ENCODE measurements at regions not wholly inside any gene's neighbourhood (a gene's known extent, or its start where the extent isn't known, plus 50 kb on each side); places are given as distances from the start of the nearest gene placed in this dataset.

DNA sequence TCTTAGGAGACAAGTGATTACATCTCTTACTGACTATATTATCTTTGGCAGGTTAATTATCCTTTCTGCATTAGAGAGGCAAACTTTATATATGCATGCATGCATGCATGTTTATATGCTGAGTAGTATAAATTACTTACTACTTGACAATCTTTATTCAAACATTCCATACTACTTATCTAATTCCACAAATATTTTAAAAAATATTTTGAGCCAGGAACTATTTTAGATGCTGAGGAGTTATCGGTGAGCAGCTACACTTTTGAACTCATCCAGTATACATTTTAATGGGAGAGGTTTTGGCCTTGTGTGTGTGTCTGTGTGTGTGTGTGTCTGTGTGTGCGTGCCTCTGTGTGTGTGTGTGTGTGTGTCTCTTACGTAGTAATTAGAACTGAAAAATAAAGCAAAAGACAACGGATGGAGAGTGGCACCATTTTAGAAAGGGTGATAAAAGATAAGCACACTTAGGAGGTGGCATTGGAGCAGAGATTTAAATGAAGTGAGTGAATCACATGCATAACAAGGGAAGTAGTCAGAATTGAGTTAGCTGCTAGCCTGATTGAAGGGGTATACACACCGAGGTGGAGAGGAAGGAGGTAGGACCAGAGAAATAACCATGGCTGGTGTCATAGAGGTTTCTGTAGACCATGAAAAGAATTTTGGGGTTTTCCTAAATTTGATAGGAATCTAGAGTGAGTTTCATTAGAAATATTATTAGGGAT lies 1488.4 kb downstream of the MRPL39 start:
- no peak for DNase-seq (ENCODE audit: low spot score)

DNA sequence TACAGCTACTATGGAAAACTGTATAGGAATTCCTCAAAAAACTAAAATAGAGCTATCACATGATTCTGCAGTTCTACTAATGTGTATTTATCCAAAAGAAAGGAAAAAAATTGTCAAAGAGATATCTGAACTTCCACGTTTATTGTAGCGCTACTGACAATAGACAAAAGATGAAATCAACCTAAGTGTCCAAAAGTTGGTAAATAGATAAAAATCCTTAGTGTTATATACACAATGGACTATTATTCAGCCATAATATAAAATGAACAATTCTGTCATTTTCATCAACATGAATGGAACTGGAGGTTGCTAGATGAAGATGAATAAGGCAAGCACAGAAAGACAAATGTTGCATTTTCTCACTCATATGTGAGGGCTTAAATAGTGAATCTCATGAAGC lies 1492.1 kb downstream of the MRPL39 start:
- no peak for DNase-seq (ENCODE audit: low spot score)

DNA sequence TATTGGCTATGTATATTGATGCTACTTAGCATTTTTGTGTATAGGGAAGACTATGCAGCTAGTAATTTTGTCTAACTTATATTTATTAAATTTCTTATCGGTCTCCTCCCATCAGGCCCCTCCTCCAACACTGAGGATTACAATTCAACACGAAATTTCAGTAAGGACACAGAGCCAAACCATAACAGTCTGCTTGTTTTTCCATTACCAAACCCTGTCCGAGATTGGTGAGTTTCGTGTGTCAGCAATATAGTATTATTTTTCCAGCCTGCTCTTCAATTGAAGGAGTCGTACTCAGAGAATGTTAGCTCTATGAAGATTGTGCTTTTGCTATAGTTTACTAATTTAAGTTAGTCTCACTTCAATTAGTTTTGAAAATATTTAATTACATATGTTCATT lies 1495.3 kb downstream of the MRPL39 start:
- DNase-seq (ENCODE audit: low spot score) = no peak

DNA sequence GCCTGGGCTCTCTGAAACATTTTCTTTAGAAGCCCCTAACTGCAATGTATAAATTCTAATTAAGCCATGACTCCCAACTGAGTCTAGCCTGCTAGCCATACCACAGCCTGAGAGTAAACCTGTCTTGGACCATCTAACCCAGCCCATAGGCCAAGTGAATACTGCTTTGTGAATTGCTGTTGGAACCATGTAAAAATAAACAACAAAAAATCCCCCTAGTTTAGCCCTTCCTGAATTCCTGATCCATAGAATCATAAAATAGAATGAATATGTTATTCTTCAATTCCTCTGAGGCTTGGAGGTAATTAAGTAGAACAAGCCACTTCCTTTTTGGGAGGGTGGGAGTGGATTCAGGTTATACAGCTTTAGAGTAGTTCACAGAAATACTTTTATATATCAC lies 1496.4 kb downstream of the MRPL39 start:
- no peak for DNase-seq (ENCODE audit: low spot score)

DNA sequence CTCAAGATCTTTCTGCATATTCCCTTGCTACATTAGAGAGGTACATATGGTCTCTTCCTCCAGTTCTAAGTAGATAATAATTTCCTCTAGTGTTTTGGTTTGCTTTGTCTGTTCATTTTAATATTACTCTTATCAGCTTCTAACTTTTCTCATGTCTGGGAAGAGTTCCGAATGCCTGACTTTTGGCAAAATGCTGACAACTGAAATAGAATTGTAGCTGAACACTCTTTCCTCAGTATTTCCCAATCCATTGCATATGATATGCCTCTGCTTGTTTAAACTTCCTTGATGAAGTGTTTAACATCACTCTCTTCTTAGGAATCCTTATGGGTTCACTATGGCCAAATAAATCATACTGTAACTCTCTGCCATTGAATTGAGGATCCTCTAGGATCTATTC lies 1510.1 kb downstream of the MRPL39 start:
- no peak for DNase-seq (ENCODE audit: low spot score)

DNA sequence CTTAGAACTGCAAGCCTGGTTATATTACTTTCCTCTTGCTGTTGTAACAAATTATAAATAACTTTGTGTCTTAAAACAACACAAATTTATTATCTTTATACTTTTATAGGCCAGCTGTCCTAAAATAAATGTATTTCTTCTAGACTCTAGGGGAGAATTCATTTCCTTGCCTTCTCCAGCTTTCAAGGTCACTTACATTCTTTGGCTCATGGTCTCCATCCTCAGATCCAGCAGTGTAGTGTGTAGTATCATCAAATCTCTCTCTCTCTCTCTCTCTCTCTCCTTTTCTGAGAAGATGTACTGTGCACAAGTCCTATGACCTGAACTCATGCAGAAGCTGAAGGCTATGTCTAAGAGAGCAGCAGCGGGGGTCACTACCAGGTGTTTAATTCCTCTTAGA lies 1510.6 kb downstream of the MRPL39 start:
- DNase-seq (ENCODE audit: low spot score) = no peak

DNA sequence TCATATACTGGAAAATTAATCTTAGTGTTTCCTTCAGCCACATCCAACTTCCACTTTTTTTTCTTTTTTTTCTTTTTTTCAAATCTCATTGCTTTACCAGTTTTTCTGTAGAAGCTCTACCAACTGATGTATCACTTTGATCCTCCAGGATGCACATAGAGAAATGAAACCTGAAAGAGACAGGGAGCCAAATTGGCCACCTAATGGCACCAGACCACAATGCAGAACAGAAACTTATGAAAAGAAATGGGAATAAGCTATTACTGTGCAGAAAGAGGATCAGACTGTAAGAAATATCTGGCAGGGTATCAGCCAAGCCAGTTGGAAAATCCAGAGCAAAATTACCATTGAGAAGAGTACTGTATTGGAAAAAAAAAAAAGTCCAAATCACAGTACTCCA lies 1514.2 kb downstream of the MRPL39 start:
- no peak for DNase-seq (ENCODE audit: low spot score)

DNA sequence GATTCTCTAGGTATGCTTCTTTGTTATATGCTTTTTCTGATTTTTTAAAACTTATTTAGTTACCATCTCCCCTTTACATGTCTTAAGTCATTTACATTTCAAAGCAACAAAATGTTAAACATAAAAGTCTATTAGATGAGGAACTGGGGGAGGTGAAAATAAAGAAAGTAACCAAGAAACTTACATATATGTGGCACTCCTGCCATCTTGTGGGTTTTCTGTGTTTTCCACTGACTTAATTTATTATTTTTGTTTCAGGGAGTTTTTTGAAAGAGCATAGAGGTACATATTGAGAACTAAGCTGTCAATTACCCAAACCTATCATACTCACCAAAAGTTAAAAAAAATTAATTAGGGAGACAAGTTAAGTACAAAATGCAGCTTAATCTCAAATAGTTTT lies 1531.1 kb downstream of the MRPL39 start:
- no peak for DNase-seq (ENCODE audit: low spot score)

DNA sequence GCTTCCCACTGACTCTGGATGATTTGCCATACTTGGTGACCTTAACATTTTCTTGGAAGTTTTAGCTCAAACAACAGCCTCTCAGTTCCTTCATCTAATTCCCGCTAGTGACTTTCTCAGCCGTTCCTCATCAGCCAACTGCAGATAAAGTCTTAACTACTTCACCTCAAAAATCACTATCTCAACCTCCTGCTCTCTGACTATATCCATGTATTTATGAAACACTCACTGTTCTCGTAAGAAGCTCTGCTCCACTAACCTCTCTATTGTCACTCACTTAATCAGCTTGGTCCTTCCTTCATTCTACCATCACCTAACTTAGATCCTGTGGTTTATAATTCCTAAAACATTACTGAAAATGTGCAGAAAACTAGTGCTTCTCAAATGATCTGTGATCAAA lies 1551.6 kb downstream of the MRPL39 start:
- no peak for DNase-seq (ENCODE audit: low spot score)

DNA sequence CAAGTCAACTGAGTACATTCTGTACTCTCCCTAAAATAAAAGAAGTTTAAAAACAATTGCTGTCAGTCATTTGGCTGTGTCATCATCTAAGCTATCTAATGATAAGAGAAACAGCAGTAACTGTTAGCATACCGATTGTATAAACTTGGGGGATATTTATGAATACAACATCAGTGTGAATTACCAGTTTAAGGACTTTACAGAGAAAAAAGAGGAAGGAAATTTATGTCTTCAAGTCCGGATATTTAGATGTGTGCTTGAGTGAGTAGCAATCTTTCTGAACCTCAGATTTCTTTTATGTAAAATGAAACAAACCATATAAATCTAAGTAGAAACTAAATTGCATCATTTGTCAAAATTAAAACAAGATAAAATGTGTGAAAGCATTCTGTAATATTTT lies 1557.0 kb downstream of the MRPL39 start:
- DNase-seq (ENCODE audit: low spot score) = no peak

DNA sequence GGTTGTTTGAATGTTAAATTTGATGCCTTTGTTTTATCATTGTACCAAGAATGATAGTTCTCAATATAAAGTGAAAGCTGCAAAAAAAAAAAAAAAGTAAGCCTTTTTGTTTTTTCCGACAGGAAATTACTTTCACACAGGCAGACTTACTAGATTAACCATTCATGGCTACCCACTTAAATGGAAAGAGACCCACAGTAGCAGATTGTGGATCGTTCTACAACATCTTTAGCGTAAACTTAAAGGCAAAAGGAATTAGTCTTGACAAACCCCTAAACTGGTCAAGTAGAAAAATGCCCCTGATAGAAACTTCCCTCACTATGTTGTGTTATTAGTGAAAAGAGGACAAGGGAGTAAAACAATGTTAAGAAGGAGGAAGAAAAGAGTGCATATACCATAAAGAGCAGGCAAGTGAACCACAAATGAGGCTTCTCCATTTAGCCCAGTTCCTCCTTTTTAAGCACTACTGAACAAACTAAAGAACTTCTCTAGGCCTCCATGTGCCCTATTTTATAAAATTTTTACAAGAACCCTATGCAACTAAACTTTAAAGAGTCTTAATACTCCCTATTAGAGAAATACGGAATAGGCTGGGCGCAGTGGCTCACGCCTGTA lies 1560.3 kb downstream of the MRPL39 start:
- no peak for DNase-seq (ENCODE audit: low spot score)

DNA sequence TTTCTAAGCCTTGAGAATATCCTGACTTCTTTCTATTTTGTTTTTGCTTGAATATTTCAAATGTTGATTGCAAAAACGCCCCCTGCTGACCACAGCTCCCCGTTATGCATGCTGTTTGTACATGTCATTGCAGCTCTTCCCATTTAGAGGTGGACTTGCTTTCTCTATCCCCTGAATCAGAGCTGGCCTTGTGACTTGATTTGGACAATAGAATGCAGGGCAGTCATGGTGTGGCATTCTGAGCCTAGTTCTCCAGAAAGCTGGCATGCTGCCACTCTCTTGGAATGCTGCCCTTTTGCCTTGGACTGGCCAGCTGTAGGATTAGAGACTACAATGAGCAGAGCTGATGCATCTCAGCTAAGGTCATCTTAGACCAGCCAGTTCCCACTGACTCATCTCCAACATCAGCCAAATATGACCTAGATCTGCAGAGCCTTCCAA lies 1561.5 kb downstream of the MRPL39 start:
- peak; percentile 6 for DNase-seq (ENCODE audit: low spot score)

DNA sequence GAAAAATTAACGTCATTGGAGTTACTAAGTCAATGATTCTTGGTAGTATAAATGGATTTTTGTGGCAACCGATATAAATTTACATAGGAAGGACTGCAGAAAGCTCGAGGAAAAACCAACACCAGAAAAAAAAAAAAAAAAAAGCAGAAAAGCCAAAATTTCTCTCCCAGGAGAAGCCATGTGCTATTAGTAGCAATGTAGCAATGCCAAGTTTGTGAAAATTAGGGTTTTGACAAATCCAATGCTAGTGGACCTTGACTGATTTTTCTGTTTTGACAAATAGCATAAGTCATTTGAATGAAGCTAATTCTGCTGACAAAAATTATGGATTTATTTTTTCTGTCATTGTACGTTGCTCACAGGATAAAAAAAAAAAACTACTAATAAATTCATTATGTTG lies 1561.9 kb downstream of the MRPL39 start:
- DNase-seq (ENCODE audit: low spot score) = no peak

DNA sequence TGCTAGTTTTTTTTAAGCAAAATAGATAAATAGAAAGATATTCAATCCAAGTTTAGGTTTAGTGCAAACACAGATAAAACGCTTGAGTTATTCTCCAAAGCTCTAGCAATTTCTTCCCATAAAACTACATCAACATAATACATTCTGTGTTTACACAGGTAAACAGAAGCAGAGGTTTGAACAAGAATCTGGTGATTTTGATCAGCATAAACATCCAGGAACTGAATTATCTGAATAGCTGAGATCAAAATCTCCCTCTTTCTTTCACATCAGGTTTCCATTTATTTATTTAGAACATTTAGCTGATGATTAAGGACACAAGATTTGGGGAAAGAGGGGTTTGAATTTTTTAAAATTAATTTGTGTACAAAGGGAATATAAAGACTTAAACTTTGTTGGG lies 1564.6 kb downstream of the MRPL39 start:
- DNase-seq (ENCODE audit: low spot score) = no peak

DNA sequence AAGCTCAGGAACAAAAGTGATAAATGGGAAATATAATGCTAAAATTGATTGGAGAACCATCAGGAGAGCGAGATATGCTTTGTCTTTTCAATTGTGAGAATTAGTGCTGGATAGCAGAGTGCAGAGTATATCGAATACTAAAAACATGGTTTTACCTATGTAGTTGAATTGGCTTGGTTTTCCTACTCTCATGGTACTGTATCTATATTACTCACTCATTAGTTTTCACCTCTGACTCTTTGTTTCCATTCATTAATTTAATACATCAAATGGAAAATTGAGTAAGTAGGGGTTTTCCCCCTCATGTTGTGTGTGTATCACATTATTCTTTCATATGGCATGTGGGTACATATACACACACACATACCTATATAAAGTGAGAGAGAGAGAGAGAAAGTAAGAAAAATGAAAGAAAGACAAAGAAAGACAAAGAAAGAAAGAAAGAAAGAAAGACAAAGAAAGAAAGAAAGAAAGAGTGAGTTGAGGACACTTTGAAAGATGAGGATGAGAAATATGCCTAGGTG lies 1574.5 kb downstream of the MRPL39 start:
- no peak for DNase-seq (ENCODE audit: low spot score)

DNA sequence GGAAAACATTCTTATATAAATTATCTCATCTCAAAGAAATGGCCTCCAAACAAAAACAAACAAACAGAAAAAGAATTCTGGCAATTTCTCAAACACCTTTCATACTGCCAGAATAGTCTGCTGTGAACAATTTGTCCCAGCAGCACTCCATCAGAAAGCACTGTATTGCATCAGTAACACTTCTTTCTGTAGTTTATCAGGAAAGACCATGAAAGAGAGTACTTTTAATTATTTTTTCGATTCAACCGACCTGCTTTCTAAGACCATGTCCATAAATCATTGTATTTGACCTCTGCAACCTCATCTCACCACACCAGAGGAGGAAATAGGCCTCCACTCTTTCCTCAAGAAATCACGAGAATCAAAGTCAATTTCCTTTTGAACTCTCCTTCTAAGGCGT lies 1579.9 kb downstream of the MRPL39 start:
- no peak for DNase-seq (ENCODE audit: low spot score)

DNA sequence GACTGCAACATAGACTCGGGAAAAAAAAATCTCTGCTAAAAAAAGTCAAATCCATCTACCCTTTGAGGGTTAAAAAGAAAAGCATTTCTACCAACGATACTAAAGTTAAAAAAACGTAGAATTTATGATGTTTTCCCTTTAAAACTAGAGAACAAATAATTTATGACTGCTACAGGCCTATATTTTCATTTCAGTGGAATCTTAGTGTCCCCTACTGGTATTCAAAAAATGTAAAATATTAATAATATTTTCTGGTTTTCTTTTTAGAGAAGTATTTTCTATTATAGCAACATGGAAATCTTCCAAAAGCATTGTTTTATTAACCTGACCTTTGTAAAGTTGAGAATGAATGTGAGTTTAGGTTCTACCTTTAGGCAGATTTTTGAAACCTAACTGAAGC lies 1582.2 kb downstream of the MRPL39 start:
- no peak for DNase-seq (ENCODE audit: low spot score)

DNA sequence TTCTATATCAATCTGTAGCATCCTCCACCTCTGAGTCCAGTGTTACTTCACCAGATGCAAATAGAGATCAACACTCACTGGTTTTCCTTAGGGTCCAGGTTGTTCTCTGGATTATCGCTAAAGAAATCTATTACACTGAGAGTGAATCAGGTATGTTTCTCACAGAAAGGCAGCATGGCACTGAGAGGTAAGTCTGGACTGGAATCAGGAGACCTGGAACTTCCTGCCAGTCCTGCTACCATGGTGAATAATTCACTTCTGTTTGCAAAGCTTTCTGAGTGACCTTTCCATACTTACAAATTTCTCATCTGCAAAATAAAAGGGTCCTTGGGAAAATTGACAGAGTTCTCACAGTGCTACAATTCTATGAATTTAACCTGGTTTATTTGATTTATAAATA lies 1583.3 kb downstream of the MRPL39 start:
- no peak for DNase-seq (ENCODE audit: low spot score)

DNA sequence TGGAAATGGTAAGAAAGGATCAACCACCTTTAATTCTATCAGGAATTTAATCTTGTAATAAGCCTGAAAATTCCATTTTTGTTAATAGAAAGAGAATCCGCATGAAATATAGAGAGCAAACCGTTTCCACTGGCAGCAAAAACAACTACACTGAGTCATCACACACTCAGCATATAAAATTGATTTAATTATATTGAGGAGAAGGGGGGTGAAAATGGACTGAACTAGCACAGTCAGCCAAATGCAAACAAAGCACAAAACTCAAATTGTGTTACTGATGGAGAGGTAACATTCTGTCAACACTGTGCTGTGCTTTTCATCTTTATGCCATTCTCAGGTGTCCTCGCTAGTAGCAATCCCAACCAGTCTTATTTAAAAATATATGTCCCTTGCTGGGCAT lies 1583.9 kb downstream of the MRPL39 start:
- DNase-seq (ENCODE audit: low spot score) = no peak

DNA sequence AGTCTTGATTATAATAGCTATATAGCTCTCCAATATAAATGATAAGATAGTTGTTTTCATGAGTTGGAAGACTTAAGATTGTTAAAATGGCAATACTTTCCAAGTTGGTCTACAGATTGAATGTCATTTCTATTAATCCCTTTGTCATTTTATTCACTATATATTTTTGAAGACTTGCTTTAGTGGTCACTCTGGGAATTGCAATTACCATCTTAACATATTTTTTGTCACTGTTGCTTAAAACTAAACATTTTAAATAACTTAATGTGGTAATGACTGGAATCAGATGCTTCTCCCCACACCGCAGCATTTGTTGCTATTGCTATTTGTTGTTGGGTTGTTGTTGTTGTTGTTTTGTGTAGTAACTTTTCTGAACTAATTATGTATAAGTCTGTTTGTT lies 1592.9 kb downstream of the MRPL39 start:
- DNase-seq (ENCODE audit: low spot score) = no peak

DNA sequence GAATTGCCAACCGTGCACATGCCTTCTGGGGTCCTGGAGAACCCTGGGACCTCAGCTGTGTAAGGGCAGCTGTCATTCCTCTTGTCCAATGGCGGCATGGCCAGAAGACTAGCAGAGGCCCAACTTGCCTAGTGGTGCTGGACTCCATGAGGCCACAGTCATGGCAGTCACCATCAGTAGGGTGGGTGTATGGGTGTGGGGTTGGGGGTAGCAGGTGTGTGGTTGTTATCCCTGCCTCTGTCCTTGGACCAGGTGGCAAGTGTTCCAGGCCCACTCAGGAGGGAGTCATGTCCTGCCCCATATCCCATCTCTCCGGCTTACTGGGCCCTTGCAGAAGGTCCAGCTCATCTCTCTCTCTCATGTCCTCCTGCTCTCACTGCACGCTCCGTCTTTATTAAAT lies 1596.2 kb downstream of the MRPL39 start:
- DNase-seq (ENCODE audit: low spot score) = no peak

DNA sequence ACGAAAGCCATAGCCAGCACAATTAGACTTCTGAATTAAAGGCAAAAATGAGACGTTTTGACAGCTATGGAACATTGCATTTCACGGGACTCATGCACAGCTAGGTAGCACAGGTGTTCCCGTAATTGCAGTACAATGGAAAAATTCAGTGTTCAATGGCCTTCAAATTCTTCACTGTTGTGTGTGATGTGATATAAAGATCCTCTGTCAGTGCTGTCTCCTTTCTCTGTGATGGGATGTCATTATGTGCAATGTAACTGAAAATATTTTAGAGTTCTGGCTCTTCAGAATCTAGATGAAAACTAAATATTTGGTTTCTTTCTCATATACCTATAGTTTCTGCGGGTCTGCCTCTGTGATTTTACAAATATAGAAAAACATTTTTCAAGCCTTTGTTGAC lies 1599.7 kb downstream of the MRPL39 start:
- DNase-seq (ENCODE audit: low spot score) = no peak

DNA sequence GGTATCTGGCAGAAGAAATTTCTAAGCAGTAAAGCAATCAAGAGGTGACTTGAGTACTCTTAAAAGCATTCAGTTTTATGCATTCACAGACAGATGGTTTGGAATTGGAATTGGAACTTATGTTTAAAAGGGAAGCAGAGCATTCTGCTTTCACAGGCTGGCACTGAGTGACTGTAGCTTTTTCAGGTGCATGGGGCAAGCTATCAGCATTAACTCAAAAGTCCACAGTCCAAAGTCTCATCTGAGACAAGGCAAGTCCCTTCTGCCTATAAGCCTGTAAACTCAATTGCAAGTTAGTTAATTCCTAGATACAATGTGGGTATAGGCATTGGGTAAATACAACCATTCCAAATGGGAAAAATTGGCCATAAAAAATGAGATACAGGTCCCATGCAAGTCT lies 1620.3 kb downstream of the MRPL39 start:
- no peak for DNase-seq (ENCODE audit: low spot score)

DNA sequence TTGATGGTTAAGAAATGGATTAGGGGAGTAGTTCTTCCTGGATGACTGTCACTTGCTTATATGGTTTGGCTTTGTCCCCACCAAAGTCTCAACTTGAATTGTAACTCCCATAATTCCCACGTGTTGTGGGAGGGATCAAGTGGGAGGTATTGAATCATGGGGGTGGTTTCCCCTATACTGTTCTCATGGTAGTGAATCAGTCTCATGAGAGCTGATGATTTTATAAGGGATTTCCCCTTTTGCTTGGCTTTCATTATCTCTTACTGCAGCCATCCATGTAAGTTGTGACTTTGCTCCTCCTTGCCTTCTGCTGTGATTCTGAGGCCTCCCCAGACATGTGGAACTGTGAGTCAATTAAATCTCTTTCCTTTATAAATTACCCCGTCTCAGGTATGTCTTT lies 1621.1 kb downstream of the MRPL39 start:
- no peak for DNase-seq (ENCODE audit: low spot score)

Data from HuH-7 (cell line).